ENCODE measurements at regions not wholly inside any gene's neighbourhood (a gene's known extent, or its start where the extent isn't known, plus 50 kb on each side); places are given as distances from the start of the nearest gene placed in this dataset.

DNA sequence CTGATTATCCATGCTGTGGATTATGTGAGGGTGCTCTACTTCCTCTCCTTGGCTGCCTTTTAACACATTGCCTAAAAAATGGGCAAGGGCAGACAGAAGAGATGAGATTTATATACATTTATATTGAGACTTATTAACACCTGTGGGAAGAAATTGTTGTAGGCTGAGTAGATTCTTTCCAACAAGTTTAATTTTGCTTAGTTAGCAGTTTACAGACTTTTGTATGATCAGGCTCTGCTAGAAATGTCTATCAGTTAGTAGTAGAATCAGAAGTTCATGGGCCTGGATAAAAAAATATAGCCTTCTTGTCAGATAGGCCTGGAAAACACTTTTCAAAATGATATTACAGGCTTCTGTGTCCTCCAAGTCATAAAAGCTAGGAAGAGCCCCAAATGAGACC, 111.3 kb upstream of the LEF1 start:
- no peak for DNase-seq (ENCODE audit: low read depth in 2 of 2)

DNA sequence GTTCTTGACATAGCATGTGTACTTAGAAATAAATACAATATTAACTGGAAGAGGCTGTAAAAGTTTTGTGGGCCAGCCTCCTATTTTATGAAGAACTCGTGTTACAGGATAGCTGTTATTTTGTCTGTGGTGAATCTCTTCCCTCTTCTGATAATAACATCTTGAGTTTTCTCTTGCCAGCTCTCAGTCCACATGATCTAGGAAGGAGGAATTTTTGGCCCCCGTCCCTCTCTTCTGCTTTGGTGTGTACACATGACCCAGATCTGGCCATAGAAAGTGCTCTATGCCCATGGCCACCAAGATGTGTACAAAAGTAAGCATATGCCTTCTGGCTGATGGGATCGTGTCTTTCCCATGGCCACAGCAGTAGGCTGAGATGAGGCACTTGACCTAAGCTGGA, 108.0 kb upstream of the LEF1 start:
- DNase-seq (ENCODE audit: low read depth in 2 of 2): no peak

DNA sequence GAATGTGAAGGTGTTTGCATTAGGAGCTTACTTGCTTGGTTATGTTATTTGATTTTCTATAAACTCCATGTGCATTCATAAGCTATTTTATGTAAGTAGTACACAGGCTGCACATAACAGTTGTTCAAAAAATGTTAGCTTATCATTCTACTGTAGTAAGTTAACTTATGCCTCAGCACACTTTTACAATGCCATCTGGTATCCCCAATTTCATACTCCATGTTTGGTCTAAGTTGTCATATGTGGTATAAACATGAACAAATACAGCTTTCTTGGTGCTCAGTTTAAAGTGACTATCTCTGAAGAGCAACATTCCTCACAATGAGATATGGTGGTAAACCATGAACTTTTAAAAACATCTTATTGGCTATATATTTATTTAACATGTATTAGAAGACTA, 104.3 kb upstream of the LEF1 start:
- DNase-seq (ENCODE audit: low read depth in 2 of 2): no peak

DNA sequence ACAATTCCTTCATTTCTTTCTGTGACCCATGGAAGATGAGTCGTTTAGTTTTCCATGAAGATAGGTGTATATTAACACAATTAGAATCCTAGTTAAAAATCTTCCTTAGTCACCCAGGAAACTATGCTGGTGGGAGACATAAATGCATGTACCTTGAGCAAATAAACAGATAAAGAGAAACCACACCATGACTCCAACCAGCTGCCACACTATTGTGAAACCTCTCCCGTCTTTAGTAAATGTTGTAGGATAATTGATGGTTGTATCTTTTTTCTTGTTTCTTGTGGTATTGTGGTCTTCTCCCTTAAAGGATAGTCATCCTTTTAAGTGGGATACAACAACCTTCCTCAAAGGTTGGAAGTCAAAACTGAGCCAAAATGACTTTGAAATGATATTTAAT, 103.8 kb upstream of the LEF1 start:
- DNase-seq (ENCODE audit: low read depth in 2 of 2): no peak

DNA sequence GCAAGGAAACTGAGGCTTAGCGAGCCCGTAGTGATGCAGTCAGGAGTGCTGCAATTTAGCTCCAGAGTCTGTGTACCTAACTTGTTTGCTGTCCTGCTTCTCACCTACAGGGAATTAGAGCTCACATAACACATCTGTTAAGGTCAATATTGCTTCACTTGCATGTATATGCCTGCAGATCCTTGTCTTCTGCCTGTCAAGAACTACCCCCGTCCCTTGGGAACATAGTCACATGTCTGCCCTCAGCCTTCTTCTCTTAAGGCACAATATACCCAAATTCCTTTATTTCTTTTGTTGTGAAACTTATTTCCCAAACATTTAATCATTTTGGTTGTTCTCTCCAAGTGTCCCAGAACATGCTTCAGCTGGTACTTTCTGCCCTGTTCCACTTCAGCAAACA, 103.3 kb upstream of the LEF1 start:
- no peak for DNase-seq (ENCODE audit: low read depth in 2 of 2)

DNA sequence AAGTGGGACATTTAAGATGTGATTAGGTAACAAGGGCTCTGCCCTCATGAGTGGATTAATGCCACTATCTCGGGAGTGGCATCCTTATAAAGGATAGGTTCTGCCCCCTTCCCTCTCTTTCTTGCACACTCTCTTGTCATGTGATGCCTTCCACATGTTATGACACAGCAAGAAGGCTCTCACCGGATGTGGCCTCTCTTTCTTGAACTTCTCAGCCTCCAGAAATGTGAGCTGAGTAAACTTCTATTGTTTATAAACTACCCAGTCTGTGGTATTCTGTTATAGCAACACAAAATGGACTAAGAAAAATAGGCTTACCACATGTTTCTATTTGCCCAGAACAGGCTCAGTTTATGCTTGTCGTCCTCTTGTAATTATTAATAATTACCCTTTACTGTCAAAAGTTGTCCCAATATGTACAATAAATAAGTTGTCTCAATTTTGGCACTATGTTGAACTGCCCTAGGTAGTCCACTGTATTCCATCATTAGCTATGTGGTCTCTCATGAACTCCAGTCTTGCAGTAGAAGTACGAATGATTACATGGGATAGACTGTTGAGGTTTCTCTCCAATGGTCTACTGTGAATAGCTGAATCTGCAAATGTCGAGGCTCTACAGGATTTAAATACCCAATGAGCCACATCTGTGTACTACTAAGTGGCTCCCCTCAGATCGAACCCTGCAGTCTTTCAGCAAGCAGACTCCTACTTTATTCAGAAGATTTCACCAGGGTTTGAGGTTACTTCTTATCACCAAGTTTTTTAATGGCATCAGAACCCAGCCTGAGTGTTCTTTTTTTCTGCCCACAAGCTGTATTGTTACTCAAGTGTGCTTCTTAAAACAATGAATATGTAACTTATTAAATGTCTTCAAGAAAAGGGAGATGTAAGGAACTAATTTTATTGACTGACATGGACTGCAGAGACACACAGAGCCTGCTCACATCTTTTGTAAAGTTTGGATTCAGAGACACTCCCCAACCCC, 102.0 kb upstream of the LEF1 start:
- peak in 1 of 2 donors; percentile 33 for DNase-seq (ENCODE audit: low read depth in 2 of 2)

DNA sequence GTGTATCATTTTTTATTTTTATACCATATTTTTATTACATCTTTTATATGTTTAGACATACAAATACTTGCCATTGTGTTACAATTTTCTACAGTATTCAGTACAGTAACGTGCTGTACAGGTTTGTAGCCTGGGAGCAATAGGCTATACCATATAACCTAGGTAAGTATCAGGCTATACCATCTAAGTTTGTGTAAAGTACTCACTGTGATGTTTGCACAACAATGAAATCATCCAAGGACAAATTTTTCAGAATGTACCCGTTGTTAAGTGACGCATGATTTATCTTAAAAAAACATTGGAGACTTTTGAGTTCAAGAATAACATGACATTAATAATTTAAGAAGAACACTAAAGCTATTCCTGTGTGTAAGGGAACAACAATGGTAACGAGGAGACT, 96.0 kb upstream of the LEF1 start:
- DNase-seq (ENCODE audit: low read depth in 2 of 2): no peak

DNA sequence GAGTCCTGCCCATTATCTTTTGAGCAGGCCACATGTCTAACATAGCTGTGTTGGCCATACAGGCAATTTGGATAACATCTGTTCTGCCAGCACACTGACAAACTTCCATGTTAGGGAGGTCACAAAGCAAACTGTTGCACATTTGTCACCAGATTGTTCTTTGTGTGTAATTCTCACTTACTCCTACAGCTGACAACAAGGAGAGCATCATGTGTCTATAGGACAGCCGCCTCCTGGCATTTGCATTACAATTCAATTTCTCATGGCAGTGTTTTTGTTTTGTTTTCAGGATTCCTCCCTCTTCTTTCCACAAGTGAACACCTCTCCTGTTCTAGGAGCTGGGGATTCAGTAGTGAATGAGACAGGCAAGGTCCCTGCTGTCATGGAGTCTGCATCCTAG, 94.3 kb upstream of the LEF1 start:
- no peak for DNase-seq (ENCODE audit: low read depth in 2 of 2)

DNA sequence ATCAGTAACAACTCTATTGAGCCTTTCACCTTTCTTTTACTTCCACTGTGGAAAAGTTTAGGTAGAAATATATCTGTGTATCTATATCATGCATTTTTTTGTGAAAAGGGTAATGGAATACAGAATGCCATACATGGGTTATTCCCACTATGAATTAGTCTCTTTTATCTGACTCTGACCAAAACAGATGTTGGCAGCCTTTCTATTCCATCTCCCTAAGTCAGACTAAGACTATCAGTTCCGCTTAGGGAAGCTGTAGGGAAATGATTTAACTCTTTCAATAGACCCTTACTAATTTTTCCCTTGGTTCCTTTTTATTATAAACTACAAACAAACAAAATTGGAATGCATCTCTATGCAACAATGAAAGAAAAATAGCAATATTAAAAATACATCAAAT, 92.3 kb upstream of the LEF1 start:
- no peak for DNase-seq (ENCODE audit: low read depth in 2 of 2)

DNA sequence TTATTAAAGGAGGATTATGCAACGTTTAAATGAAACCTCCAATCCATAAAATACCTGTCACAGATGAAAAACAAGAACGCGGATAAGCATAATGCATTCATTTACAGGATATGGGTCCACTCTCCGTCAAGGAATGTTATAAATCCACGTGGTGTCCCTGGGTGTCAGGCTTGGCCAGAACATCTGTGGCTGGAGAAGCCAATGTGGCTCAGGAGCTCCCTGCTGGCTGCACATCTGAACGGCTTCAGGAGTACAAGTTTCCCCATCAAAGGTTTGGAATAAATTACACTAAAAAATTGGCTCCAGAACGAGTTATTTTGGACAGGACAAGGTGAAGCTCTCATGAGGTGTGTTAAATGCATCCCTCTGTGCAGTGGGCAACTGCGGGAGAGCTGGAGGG, 87.8 kb upstream of the LEF1 start:
- no peak for DNase-seq (ENCODE audit: low read depth in 2 of 2)

DNA sequence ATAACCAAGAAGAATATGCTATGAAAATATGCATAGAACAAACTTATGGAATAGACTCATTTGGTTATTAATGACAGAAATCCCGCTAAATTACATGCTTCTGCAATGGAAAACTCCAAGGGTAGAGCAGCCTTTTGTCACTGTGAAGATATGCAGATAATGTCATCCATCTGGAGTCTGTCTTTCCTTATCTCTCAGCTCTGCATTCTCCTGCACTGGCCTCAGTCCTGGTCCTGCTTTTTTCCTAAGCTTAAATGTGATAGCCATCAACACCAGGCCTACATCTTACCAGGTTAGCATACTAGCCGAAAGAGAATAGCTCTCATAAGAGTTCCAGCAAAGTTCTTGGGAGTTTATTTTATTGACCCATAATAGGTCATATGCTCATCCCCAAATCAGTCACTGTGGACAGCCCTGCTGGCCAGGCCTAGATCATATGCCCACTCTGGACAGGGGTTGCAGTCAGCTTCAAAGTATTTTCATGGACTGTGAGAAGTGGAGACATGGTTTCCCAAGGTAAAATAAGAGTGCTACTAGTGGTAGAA, 86.5 kb upstream of the LEF1 start:
- no peak for DNase-seq (ENCODE audit: low read depth in 2 of 2)

DNA sequence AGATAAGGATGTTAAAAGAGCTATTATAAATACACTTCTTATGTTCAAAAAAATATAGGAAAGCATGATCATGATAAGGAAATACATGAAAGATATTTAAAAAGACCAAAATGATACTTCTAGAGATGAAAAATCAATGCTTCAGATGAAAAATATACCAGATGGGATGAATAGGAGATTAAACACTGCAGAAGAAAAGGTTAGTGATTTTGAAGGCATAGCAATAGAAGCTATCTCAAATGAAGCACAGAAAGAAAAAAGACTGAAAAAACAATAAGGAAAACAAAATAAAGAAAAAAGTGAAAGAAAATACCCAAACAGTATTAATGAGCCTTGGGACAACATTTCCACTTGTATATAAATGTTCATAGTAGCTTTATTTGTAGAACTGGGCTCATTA, 80.7 kb upstream of the LEF1 start:
- no peak for DNase-seq (ENCODE audit: low read depth in 2 of 2)

DNA sequence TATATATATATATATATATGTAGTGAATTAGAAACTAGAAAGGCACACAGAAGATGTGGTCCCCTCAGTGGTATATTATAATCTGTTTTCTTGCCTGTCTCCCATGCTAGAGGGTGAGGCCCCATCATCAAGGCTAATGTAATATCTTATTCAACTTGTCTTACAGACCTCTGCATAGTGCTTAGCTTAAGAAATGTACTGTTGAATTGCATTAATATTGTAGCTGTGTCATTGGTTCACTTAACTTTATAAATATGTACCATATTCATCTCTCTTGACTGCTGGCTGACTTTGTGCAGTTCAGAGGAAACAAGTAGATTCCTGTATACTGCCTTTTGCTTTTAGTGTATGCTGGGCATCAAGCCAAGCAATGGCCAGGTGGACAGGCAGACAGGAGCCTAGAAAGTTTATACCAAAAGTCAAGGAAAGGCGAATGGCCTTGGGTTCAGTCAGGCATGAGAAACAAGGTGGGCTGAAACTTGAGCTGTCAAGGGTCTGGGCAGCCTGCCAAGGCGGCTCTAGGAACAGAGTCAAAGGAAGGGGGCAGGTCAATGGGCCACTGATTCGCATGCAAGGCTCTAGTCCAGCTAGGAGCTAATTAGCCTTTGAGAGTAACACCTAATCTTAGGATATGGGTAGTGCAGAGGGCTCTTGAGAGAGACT, 78.8 kb upstream of the LEF1 start:
- peak; percentile 18 to 55 for DNase-seq (ENCODE audit: low read depth in 2 of 2)

DNA sequence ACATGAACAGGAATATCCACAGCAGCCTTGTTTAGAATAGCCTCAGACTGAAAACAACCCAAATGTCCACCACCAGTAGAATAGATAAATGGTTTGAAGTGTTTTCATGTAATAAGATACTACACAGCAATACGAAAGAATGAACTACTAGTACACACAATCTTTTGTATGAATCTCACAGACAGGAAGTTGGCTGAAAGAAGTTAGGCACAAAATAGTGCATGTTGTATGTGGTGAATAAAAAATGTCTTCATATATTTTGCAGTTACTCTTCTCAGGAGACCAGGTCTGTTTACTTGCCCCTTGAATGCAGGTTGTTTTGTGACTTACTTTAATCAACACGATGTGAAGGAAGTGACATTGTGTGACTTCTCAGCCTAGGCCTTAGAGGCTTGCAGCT, 75.9 kb upstream of the LEF1 start:
- no peak for DNase-seq (ENCODE audit: low read depth in 2 of 2)

DNA sequence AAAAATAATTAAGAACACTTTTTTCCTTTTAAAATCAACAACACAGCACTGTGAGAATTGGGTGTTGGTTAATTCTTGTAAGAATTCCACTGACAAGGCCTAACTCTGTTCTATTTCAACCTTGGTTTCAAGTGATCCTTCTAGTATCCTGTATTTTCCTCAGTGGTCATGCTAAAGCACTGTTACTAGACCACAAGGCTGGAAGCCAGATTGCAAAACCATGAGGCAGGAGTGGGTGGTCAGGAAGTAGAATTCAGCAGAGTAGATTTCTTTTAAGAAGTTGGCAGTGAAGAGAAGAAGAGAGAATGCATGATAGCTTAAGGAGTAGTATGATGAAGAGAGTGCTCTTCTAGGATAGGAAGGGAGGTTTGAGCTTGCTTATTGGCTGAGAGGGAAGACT, 71.6 kb upstream of the LEF1 start:
- no peak for DNase-seq (ENCODE audit: low read depth in 2 of 2)

DNA sequence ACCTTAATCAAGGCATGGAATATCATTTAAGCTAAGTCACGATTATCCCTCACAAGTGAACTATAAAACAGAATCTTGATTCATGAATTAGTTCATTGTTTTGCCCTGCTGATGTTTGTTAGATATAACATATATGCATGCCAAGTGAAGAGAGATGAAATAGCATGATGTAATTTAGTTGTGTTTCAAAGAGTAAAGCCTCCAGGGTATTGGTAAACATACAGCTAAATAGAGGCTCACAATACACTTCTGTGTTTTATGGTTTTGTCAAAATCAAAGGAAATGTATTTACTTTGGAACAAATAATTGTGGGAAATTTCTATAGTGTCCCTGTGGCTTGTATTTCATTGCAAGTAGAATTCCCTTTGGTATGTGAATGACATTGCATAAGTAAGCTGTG, 69.0 kb upstream of the LEF1 start:
- no peak for DNase-seq (ENCODE audit: low read depth in 2 of 2)

DNA sequence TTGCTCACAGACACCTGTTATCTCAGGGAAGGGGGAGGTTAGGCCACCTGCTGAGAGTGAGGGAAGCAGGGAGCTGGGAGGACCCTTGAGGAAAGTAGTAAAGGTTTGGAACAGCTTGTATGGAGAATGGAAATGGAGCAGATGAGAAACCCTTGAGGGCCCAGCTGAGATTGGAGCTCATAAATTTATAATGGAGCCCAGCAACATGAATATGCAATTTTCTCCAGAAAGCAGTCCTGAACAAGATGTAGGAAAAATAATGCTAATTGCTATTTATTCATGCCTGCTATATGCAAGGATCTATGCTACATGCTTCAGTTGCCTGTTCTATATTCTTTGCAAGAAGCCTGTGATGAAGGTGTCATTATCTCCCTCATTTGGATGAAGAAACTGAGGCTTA, 67.5 kb upstream of the LEF1 start:
- DNase-seq (ENCODE audit: low read depth in 2 of 2): no peak

DNA sequence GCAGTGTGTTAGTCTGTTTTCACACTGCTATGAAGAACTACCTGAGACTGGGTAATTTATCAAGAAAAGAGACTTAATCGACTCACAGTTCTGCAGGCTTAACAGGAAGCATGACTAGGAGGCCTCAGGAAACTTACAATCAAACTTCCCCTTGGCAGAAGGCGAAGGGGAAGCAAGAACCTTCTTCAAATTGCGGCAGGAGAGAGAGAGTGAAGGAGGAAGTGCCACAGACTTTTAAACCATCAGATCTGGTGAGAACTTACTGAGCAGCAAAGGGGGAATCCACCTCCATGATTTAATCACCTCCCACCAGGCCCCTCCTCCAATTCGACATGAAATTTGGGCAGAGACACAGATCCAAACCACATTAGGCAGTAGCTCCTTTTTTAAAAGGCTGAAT, 59.2 kb upstream of the LEF1 start:
- DNase-seq (ENCODE audit: low read depth in 2 of 2): no peak

DNA sequence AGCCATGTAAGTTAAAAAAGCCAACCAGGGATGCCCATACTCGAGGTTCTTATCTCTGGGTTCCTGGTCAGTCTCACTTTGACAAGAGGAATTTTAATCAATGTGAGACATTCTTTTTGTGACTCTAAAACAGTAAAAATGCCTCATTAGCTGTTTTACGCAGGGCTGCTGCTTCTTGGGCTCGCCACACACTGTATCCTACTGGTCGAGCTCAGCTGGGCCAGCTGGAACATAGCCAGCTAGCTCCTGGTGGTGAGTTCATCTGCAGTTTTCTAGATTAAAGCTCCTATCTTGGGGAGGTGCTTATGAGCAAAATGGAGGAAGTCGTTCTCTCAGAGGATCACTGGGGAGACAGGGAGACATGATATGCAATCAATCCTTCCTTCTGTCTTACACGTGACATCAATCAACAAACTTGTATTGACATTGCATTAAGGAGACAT, 55.9 kb upstream of the LEF1 start:
- DNase-seq (ENCODE audit: low read depth in 2 of 2): peak in 1 of 2 donors; percentile 11

DNA sequence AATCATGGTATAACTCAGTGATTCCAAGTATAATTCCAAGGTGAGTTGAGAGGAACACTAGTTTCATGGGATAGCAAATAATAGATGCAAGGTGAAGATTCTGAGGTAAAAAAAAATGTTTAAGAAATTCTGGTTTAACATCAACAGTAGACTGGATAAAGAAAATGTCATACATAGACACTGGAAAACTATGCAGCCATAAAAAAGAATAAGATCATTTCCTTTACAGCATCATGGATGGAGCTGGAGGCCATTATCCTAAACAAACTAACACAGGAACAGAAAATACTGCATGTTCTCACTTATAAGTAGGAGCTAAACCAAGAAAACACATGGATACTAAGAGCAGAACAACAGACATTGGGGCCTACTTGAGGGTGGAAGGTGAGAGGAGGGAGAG, 54.6 kb upstream of the LEF1 start:
- no peak for DNase-seq (ENCODE audit: low read depth in 2 of 2)

DNA sequence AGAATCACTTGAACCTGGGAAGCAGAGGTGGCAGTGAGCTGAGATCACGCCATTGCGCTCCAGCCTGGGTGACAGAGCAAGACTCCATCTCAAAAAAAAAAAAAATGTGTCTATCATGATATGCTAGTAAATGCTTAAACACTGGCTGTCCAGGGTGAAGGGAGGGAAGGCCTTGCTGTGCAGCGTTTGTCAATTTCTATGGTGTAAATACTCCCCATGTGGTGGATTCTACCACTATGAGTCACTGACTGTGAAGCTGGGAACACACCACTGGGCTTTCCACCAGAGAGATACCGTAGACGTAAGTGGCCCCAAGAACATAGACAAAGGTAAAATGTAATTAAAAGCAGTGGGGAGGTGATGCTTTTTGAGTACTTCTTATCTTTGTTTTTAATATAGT, 51.3 kb upstream of the LEF1 start:
- no peak for DNase-seq (ENCODE audit: low read depth in 2 of 2)
